Ishikawa (cell line): ENCODE measurements at regions not wholly inside any gene's neighbourhood (a gene's known extent, or its start where the extent isn't known, plus 50 kb on each side); places are given as distances from the start of the nearest gene placed in this dataset.

Experiments
- CEBPB ChIP-seq: IDR thresholded peaks from 2 replicates; pipeline ENCODE4 v1.6.1; 2012
- CREB1 ChIP-seq: IDR thresholded peaks from 2 replicates; pipeline ENCODE4 v1.6.1; 2012; ENCODE audit warnings: low read depth
- EGR1 ChIP-seq: IDR thresholded peaks from 2 replicates; pipeline ENCODE4 v1.6.1; 2012
- EP300 ChIP-seq: IDR thresholded peaks from 2 replicates; pipeline ENCODE4 v1.6.1; 2012; ENCODE audit warnings: borderline replicate concordance
- FOXM1 ChIP-seq: IDR thresholded peaks from 2 replicates; pipeline ENCODE4 v1.6.1; 2012; ENCODE audit warnings: low read depth, borderline replicate concordance
- RAD21 ChIP-seq: IDR thresholded peaks from 2 replicates; pipeline ENCODE4 v1.6.1; 2012; ENCODE audit warnings: low read depth
- REST ChIP-seq: IDR thresholded peaks from 2 replicates; pipeline ENCODE4 v1.6.1; 2012; ENCODE audit warnings: low read depth, mild to moderate bottlenecking
- TAF1 ChIP-seq: IDR thresholded peaks from 2 replicates; pipeline ENCODE4 v1.6.1; 2012; ENCODE audit warnings: low read depth, mild to moderate bottlenecking
- TCF12 ChIP-seq: IDR thresholded peaks from 2 replicates; pipeline ENCODE4 v1.6.1; 2012; ENCODE audit warnings: low read depth
- TEAD4 ChIP-seq: IDR thresholded peaks from 2 replicates; pipeline ENCODE4 v1.6.1; 2012
- USF1 ChIP-seq: IDR thresholded peaks from 2 replicates; pipeline ENCODE4 v1.6.1; 2012
- ZBTB7A ChIP-seq: IDR thresholded peaks from 2 replicates; pipeline ENCODE4 v1.6.1; 2012; ENCODE audit warnings: low read depth
- TF ChIP-seq, protein P1 (sequence below): IDR thresholded peaks from 2 replicates; pipeline ENCODE4 v1.6.1; 2012

DNA sequence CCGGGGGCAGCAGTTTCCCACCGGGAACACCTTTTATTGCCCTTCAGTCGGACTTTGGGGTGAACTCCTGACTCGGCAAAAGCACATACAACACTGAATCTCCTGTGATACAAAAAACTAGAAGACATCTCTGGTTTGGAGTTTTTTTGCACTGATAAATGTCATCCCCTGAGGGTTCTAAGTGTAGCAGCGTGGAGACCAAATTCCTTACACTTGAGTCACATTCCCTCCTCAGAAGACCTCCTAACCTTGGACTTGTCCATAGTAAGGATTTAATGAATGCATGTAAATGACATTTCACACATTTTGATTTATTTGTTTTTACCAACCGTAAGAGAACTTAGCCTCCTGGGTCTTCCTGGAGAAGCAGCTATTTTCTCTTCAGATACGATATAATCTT is 54.0 kb upstream of the GPR45 start:
- TF ChIP-seq TEAD4 (no peak), USF1 (no peak), ZBTB7A (no peak), CEBPB (no peak), TCF12 (no peak), TAF1 (no peak), REST (no peak), EP300 (no peak)
- TF ChIP-seq, protein P1, sequence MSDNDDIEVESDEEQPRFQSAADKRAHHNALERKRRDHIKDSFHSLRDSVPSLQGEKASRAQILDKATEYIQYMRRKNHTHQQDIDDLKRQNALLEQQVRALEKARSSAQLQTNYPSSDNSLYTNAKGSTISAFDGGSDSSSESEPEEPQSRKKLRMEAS, result no peak

DNA sequence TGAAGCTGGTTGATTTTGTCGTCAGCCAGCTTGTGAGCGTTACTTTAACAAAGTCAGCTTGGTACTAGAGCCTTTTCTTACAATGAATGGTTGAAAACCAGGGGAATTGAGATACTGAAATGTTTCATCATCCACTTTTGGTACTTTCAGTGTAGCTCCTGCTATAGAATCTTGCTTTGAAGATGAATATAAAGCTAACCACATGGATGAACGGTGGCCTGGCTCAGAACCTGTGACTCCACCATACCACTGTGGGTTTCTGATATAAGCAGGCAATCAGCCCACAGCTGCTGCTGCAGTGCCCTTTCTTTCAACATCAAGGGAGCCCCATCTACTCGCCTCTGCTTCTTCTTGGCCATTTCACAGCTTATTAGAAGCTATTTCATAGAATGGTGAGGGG is 53.2 kb upstream of the GPR45 start:
- TF ChIP-seq TEAD4 (no peak), RAD21 (no peak), REST (no peak), TCF12 (no peak), USF1 (no peak), EGR1 (no peak), FOXM1 (no peak), CEBPB (no peak), EP300 (no peak), CREB1 (no peak), TAF1 (no peak)
- TF ChIP-seq, protein P1, result no peak
